ENCODE measurements at regions not wholly inside any gene's neighbourhood (a gene's known extent, or its start where the extent isn't known, plus 50 kb on each side); places are given as distances from the start of the nearest gene placed in this dataset.
"Not testable (repeated sequence)": the region's sequence is repeated elsewhere in the genome, so short reads cannot be mapped to it uniquely, and the experiment has no call there.

GRCh38 chr21:9652819-9653218 is 868.6 kb upstream of the TPTE start:
- TF ChIP-seq CTCF (IDR thresholded peaks at IDR 0.05; ENCODE audit: low read depth, low read length, poor library complexity, severe bottlenecking); EZH2phosphoT487 (IDR thresholded peaks at IDR 0.05; ENCODE audit: borderline replicate concordance, low read length): not testable (repeated sequence)

Measured in DOHH2 (cell line).